ENCODE measurements at regions not wholly inside any gene's neighbourhood (a gene's known extent, or its start where the extent isn't known, plus 50 kb on each side); places are given as distances from the start of the nearest gene placed in this dataset.

- Histone ChIP-seq H3K36me3 (no peaks in the 10 kb centered on the region), H3K4me3 (no peak overlapping the region), H3K27me3 (no peaks in the 10 kb centered on the region), H3K27ac (no peak overlapping the region), H3K4me1 (no peaks in the 10 kb centered on the region), H3K9me3 (peaks cover 0 to 46% of the 10 kb centered on the region in 2 donors)
- DNase-seq (no peak), ATAC-seq (no peak)
- intact Hi-C loops (cut with DNase I), result no loop called here
- no peak for TF ChIP-seq CTCF (IDR thresholded peaks at IDR 0.05)
Measured at GRCh38 chr2:52895726-52896340, 871.8 kb upstream of the CHAC2 start.

- DNase-seq (no peak), ATAC-seq (no peak)
- intact Hi-C loops (cut with DNase I), result no loop called here
- Histone ChIP-seq H3K36me3 (no peaks in the 10 kb centered on the region), H3K4me3 (no peak overlapping the region), H3K9me3 (peaks cover 0 to 6% of the 10 kb centered on the region in 2 donors), H3K27me3 (no peaks in the 10 kb centered on the region), H3K27ac (no peak overlapping the region), H3K4me1 (no peaks in the 10 kb centered on the region)
- no peak for TF ChIP-seq CTCF (IDR thresholded peaks at IDR 0.05)
Measured at GRCh38 chr2:52886556-52886955, 881.0 kb upstream of the CHAC2 start.

GRCh38 chr2:52884761-52885352 lies 882.7 kb upstream of the CHAC2 start:
- no peak for TF ChIP-seq CTCF (IDR thresholded peaks at IDR 0.05)
- Histone ChIP-seq H3K27me3 (no peaks in the 10 kb centered on the region), H3K4me3 (no peak overlapping the region), H3K27ac (no peak overlapping the region), H3K36me3 (no peaks in the 10 kb centered on the region), H3K4me1 (no peaks in the 10 kb centered on the region), H3K9me3 (no peaks in the 10 kb centered on the region)
- ATAC-seq (no peak), DNase-seq (no peak)
- intact Hi-C loops (cut with DNase I), result no loop called here

GRCh38 chr2:52882974-52883373 lies 884.6 kb upstream of the CHAC2 start:
- no peak for ATAC-seq
- no peak for TF ChIP-seq CTCF (IDR thresholded peaks at IDR 0.05)

GRCh38 chr2:52881606-52882005 lies 886.0 kb upstream of the CHAC2 start:
- Histone ChIP-seq H3K27ac (no peak overlapping the region), H3K9me3 (no peaks in the 10 kb centered on the region), H3K4me1 (no peaks in the 10 kb centered on the region), H3K36me3 (no peaks in the 10 kb centered on the region), H3K27me3 (no peaks in the 10 kb centered on the region), H3K4me3 (no peak overlapping the region)
- TF ChIP-seq CTCF (IDR thresholded peaks at IDR 0.05), result no peak
- DNase-seq, result no peak
- ATAC-seq, result no peak
- intact Hi-C loops (cut with DNase I), result no loop called here

More at GRCh38 chr2:52882974-52883373, 884.6 kb upstream of the CHAC2 start:
- no peak for DNase-seq
- Histone ChIP-seq H3K36me3 (no peaks in the 10 kb centered on the region), H3K9me3 (no peaks in the 10 kb centered on the region), H3K27ac (no peak overlapping the region), H3K4me1 (no peaks in the 10 kb centered on the region), H3K27me3 (no peaks in the 10 kb centered on the region), H3K4me3 (no peak overlapping the region)
- intact Hi-C loops (cut with DNase I), result no loop called here
